Breast epithelium (tissue), 4 donors: ENCODE measurements at regions not wholly inside any gene's neighbourhood (a gene's known extent, or its start where the extent isn't known, plus 50 kb on each side); places are given as distances from the start of the nearest gene placed in this dataset.
"Not testable (repeated sequence)": the region's sequence is repeated elsewhere in the genome, so short reads cannot be mapped to it uniquely, and the experiment has no call there.

Experiments used
- DNase-seq, 2 donors: peaks; one replicate each; pipeline ENCODE4 v3.0.0-alpha.2; 2019; ENCODE audit warnings: low spot score in 2 of 2
- H3K27ac ChIP-seq, 2 donors: fragments of 200-600 bp; sonication (generic) in 1 of 2; one replicate each; pipeline ENCODE4 v1.5.1; 2016 to 2019; ENCODE audit warnings: mild to moderate bottlenecking in 1 of 2
- H3K27me3 ChIP-seq, 2 donors: fragments of 200-600 bp; sonication (generic) in 1 of 2; one replicate each; pipeline versions ENCODE4 v1.5.1 to v1.6.0; 2017 to 2019; ENCODE audit warnings: control low read depth in 1 of 2, mild to moderate bottlenecking in 1 of 2
- H3K36me3 ChIP-seq: fragments of 200-600 bp; one replicate; pipeline ENCODE4 v1.5.1; 2019
- H3K4me1 ChIP-seq, 2 donors: fragments of 200-600 bp; sonication (generic); one replicate each; pipeline ENCODE4 v1.5.1; 2016 to 2019; ENCODE audit warnings: control low read depth in 1 of 2
- H3K4me3 ChIP-seq, 3 donors: fragments of 200-600 bp; sonication (generic); 1 replicate in 2 of 3; 2 replicates in 1 of 3; pipeline ENCODE4 v1.5.1; 2016 to 2019; ENCODE audit warnings: mild to moderate bottlenecking in 3 of 3, moderate library complexity in 2 of 3
- H3K9me3 ChIP-seq, 2 donors: fragments of 200-600 bp; sonication (generic) in 1 of 2; one replicate each; pipeline ENCODE4 v1.5.1; 2016 to 2019; ENCODE audit warnings: control low read depth in 1 of 2
- CTCF ChIP-seq, 3 donors: fragments of 450-650 bp; IDR thresholded peaks; one replicate each; pipeline ENCODE4 v1.5.1; 2016 to 2017; ENCODE audit warnings: antibody characterized with exemption in 3 of 3, mild to moderate bottlenecking in 3 of 3, moderate library complexity in 3 of 3
- POLR2A ChIP-seq: fragments of 450-650 bp; IDR thresholded peaks from one replicate; pipeline ENCODE4 v1.6.1; 2016; ENCODE audit warnings: antibody characterized with exemption, mild to moderate bottlenecking, moderate library complexity
- POLR2AphosphoS5 ChIP-seq, 3 donors: sonication (generic); formaldehyde crosslinking; IDR thresholded peaks; one replicate each; pipeline ENCODE4 v1.6.1; 2017; ENCODE audit warnings: antibody characterized with exemption in 3 of 3
- intact Hi-C: fragments of 100-400 bp; cut with DNase I; formaldehyde crosslinking; loops from one replicate; pipeline ENCODE4 v1.15.1; 2023; ENCODE audit warnings: low total_unique reads

GRCh38 chr18:43777636-43778304, 500.5 kb upstream of the SYT4 start:
- DNase-seq, result no peak
- intact Hi-C loops, result no loop called here
- Histone ChIP-seq H3K36me3 (no peaks in the 10 kb centered on the region), H3K27me3 (no peaks in the 10 kb centered on the region), H3K27ac (no peak overlapping the region), H3K4me3 (no peak overlapping the region), H3K9me3 (no peaks in the 10 kb centered on the region), H3K4me1 (no peaks in the 10 kb centered on the region)
- TF ChIP-seq CTCF (IDR thresholded peaks at IDR 0.05) (no peak), POLR2A (no peak), POLR2AphosphoS5 (IDR thresholded peaks at IDR 0.05) (no peak)

GRCh38 chr18:43780782-43781340, 503.6 kb upstream of the SYT4 start:
- Histone ChIP-seq H3K36me3 (no peaks in the 10 kb centered on the region), H3K9me3 (no peaks in the 10 kb centered on the region), H3K4me3 (no peak overlapping the region), H3K4me1 (no peaks in the 10 kb centered on the region), H3K27me3 (no peaks in the 10 kb centered on the region), H3K27ac (no peak overlapping the region)
- intact Hi-C loops, result no loop called here
- no peak for DNase-seq
- no peak for TF ChIP-seq POLR2A
- TF ChIP-seq POLR2AphosphoS5 (IDR thresholded peaks at IDR 0.05), result no peak
- no peak for TF ChIP-seq CTCF (IDR thresholded peaks at IDR 0.05)

DNA sequence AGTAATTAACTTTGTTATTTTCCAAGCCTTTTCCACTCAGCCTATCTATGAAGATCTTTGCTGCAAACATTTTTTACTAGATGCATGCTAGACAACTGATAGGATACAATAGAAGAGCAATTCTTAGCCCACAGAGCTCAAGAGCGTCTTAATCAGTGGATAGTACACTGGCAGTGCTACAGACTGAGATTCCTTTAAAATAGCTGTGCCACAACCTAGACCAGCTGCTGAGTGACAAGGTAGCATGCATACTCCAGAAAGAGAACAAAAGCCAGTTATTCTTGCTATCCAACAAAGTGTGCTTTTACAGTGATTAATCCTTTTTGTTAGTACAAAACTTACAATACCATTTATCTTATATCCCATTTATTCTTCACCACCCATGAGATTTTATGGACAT, 507.9 kb upstream of the SYT4 start:
- H3K9me3 ChIP-seq, result no peaks in the 10 kb centered on the region
- no peaks in the 10 kb centered on the region for H3K4me1 ChIP-seq
- TF ChIP-seq POLR2AphosphoS5 (IDR thresholded peaks at IDR 0.05) (no peak), POLR2A (no peak), CTCF (IDR thresholded peaks at IDR 0.05) (no peak)
- H3K36me3 ChIP-seq, result no peaks in the 10 kb centered on the region
- intact Hi-C loops, result no loop called here
- H3K4me3 ChIP-seq, result no peak overlapping the region
- no peak for DNase-seq
- H3K27ac ChIP-seq, result no peak overlapping the region
- H3K27me3 ChIP-seq, result no peaks in the 10 kb centered on the region

- Histone ChIP-seq H3K36me3 (no peaks in the 10 kb centered on the region), H3K27ac (no peak overlapping the region), H3K4me1 (no peaks in the 10 kb centered on the region), H3K27me3 (no peaks in the 10 kb centered on the region), H3K9me3 (no peaks in the 10 kb centered on the region), H3K4me3 (no peak overlapping the region)
- DNase-seq, result no peak
- TF ChIP-seq POLR2A (no peak), POLR2AphosphoS5 (IDR thresholded peaks at IDR 0.05) (no peak), CTCF (IDR thresholded peaks at IDR 0.05) (no peak)
- intact Hi-C loops, result no loop called here
These were observed 509.6 kb upstream of the SYT4 start for GRCh38 chr18:43786893-43787292.

GRCh38 chr18:43787721-43788120, 510.4 kb upstream of the SYT4 start:
- H3K9me3 ChIP-seq, H3K4me3 ChIP-seq, H3K27me3 ChIP-seq, DNase-seq, H3K4me1 ChIP-seq, H3K27ac ChIP-seq, intact Hi-C loops, H3K36me3 ChIP-seq: not testable (repeated sequence)
